HG02798 (cell line): ENCODE measurements at regions not wholly inside any gene's neighbourhood (a gene's known extent, or its start where the extent isn't known, plus 50 kb on each side); places are given as distances from the start of the nearest gene placed in this dataset.
"Not testable (repeated sequence)": the region's sequence is repeated elsewhere in the genome, so short reads cannot be mapped to it uniquely, and the experiment has no call there.

ENCODE experiments used
- ATAC-seq: cut with Tn5 transposase; IDR thresholded peaks from one replicate; pipeline ENCODE4 v1.9.1; 2021; ENCODE audit warnings: mild to moderate bottlenecking; ENCODE audit not compliant: unreplicated experiment, poor library complexity

GRCh38 chr1:206311611-206312273 lies 108.4 kb downstream of the SRGAP2 start:
- ATAC-seq: not testable (repeated sequence)

GRCh38 chr1:206312274-206312665 lies 108.9 kb downstream of the SRGAP2 start:
- not testable (repeated sequence) for ATAC-seq

- not testable (repeated sequence) for ATAC-seq
Measured at GRCh38 chr1:206314951-206315636, 111.8 kb downstream of the SRGAP2 start.

GRCh38 chr1:206316901-206317300 lies 113.6 kb downstream of the SRGAP2 start:
- ATAC-seq: not testable (repeated sequence)

GRCh38 chr1:206317878-206318514 lies 114.7 kb downstream of the SRGAP2 start:
- ATAC-seq: not testable (repeated sequence)

GRCh38 chr1:206320227-206320626 lies 116.9 kb downstream of the SRGAP2 start:
- not testable (repeated sequence) for ATAC-seq

GRCh38 chr1:206326159-206326939 lies 123.0 kb downstream of the SRGAP2 start:
- ATAC-seq: not testable (repeated sequence)

- ATAC-seq: not testable (repeated sequence)
Measured at GRCh38 chr1:206331597-206331996, 128.3 kb downstream of the SRGAP2 start.

GRCh38 chr1:206333316-206333715 lies 130.0 kb downstream of the SRGAP2 start:
- ATAC-seq: not testable (repeated sequence)

- ATAC-seq: not testable (repeated sequence)
Measured at GRCh38 chr1:206333897-206334296, 130.6 kb downstream of the SRGAP2 start.

GRCh38 chr1:206334481-206334880 lies 131.1 kb downstream of the SRGAP2 start:
- ATAC-seq: not testable (repeated sequence)

- ATAC-seq: not testable (repeated sequence)
Measured at GRCh38 chr1:206335162-206335561, 131.8 kb downstream of the SRGAP2 start.

GRCh38 chr1:206335875-206336846 lies 132.8 kb downstream of the SRGAP2 start:
- ATAC-seq: not testable (repeated sequence)

- ATAC-seq: not testable (repeated sequence)
Measured at GRCh38 chr1:206337024-206337423, 133.3 kb upstream of the IKBKE start.

- ATAC-seq: not testable (repeated sequence)
Measured at GRCh38 chr1:206350493-206351275, 119.6 kb upstream of the IKBKE start.

GRCh38 chr1:206351276-206352052 lies 118.8 kb upstream of the IKBKE start:
- ATAC-seq: not testable (repeated sequence)

GRCh38 chr1:206356310-206356709 lies 114.0 kb upstream of the IKBKE start:
- ATAC-seq: not testable (repeated sequence)

GRCh38 chr1:206357962-206358361 lies 112.3 kb upstream of the IKBKE start:
- peak; percentile 68 for ATAC-seq
